ENCODE measurements at regions not wholly inside any gene's neighbourhood (a gene's known extent, or its start where the extent isn't known, plus 50 kb on each side); places are given as distances from the start of the nearest gene placed in this dataset.

DNA sequence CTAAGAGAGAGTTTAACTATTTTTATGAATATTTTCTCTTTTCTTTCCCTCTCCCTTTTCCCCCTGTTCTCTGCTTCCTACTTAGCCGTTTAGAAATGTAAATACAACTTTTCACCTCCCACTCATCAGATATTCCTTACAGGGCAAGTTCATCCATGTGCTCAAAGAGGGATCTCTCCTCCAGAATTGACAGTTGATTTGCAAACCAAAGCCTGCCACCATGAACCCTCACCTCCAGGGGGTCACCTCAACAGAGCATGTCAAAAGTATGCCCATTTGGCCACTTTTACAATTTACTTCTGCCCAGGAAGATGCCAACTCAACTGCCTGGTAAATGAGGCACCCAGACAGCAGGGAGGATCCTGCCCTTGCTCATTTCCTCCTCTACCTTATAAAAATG, 149.2 kb upstream of the GYPC start:
- no peak for DNase-seq (ENCODE audit: low spot score)
- Mint-ChIP-seq H3K27me3 (ENCODE audit: unreplicated experiment) (no peaks in the 10 kb centered on the region), H3K27ac (ENCODE audit: unreplicated experiment) (no peak overlapping the region), H3K9me3 (ENCODE audit: unreplicated experiment) (no peaks in the 10 kb centered on the region), H3K4me1 (ENCODE audit: unreplicated experiment) (peaks cover 14% of the 10 kb centered on the region), H3K36me3 (ENCODE audit: low read depth, unreplicated experiment) (no peaks in the 10 kb centered on the region), H3K4me3 (ENCODE audit: unreplicated experiment) (no peak overlapping the region)
- TF ChIP-seq, protein P1, sequence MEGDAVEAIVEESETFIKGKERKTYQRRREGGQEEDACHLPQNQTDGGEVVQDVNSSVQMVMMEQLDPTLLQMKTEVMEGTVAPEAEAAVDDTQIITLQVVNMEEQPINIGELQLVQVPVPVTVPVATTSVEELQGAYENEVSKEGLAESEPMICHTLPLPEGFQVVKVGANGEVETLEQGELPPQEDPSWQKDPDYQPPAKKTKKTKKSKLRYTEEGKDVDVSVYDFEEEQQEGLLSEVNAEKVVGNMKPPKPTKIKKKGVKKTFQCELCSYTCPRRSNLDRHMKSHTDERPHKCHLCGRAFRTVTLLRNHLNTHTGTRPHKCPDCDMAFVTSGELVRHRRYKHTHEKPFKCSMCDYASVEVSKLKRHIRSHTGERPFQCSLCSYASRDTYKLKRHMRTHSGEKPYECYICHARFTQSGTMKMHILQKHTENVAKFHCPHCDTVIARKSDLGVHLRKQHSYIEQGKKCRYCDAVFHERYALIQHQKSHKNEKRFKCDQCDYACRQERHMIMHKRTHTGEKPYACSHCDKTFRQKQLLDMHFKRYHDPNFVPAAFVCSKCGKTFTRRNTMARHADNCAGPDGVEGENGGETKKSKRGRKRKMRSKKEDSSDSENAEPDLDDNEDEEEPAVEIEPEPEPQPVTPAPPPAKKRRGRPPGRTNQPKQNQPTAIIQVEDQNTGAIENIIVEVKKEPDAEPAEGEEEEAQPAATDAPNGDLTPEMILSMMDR (IDR thresholded peaks at IDR 0.05; ENCODE audit: unreplicated experiment) = peak; percentile 18

DNA sequence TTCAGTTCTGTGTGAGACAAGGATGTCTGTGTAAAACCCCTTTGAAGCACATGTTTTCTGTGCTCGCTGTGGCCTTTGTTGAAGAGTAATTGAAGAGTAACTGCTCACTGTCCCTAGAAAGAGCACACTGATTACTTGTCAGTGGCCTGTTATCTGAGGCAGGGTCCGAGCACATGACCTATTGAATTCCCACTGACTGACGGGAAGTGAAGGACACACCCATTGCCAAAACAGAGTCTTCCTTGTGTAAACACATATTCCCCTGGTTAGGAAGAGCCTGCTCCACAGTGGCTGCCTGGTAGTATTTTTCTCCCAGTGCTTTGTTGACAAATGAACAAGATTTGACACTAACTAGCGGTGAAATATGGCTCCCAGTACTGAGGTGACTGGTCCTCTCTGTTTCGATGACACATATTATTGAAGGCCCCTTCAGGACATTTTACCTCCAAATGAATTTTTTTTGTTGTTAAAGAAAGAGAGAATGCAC, 148.5 kb upstream of the GYPC start:
- Mint-ChIP-seq H3K27me3 (ENCODE audit: unreplicated experiment) (no peaks in the 10 kb centered on the region), H3K4me1 (ENCODE audit: unreplicated experiment) (peaks cover 14% of the 10 kb centered on the region), H3K36me3 (ENCODE audit: low read depth, unreplicated experiment) (no peaks in the 10 kb centered on the region), H3K4me3 (ENCODE audit: unreplicated experiment) (no peak overlapping the region), H3K9me3 (ENCODE audit: unreplicated experiment) (no peaks in the 10 kb centered on the region), H3K27ac (ENCODE audit: unreplicated experiment) (no peak overlapping the region)
- no peak for DNase-seq (ENCODE audit: low spot score)
- TF ChIP-seq, protein P1 (IDR thresholded peaks at IDR 0.05; ENCODE audit: unreplicated experiment) = no peak

DNA sequence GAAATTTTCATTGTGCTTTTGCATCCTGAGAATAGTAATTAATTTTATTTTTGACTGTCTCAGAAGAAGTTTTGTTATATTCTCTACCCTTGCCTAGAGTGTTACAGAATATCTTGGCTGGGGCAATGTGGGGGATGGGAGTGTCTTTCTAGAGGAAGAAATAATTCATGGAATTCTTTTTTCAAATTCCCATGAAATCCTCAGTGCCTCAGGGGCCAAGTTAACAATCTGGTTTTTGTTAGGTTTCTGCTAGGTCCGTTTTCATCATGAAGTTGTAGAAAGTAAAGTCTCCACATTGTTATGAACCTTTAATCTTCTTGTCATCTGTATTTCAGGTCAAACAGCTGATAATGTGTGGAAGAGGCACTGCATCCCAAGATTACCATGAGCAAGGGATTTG, 145.6 kb upstream of the GYPC start:
- no peaks in the 10 kb centered on the region for H3K36me3 Mint-ChIP-seq (ENCODE audit: low read depth, unreplicated experiment)
- H3K27ac Mint-ChIP-seq (ENCODE audit: unreplicated experiment) = no peak overlapping the region
- DNase-seq (ENCODE audit: low spot score) = no peak
- TF ChIP-seq, protein P1 (IDR thresholded peaks at IDR 0.05; ENCODE audit: unreplicated experiment) = no peak
- peaks cover 13% of the 10 kb centered on the region for H3K4me1 Mint-ChIP-seq (ENCODE audit: unreplicated experiment)
- H3K9me3 Mint-ChIP-seq (ENCODE audit: unreplicated experiment) = no peaks in the 10 kb centered on the region
- no peak overlapping the region for H3K4me3 Mint-ChIP-seq (ENCODE audit: unreplicated experiment)
- H3K27me3 Mint-ChIP-seq (ENCODE audit: unreplicated experiment) = no peaks in the 10 kb centered on the region

DNA sequence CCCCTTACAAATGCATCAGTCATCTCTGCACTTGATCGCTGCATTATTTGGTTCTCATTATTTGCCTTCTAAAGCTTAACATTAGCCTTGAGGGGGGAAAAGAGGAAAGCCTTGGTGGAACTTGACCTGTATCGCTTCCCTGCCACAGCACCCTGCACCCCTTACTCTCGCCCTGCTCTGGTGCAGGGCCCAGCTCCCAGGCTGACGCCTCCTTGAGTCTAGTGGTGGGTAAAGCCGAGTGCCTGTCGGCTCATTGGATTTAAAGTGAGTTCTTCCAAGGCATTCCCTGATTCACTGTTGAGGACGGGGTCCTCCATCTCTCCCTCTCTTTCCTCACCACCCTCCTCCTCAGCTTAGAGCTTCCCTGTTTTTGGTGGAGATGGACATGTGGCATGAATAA, 145.0 kb upstream of the GYPC start:
- DNase-seq (ENCODE audit: low spot score) = no peak
- H3K27me3 Mint-ChIP-seq (ENCODE audit: unreplicated experiment) = no peaks in the 10 kb centered on the region
- H3K4me3 Mint-ChIP-seq (ENCODE audit: unreplicated experiment) = no peak overlapping the region
- no peak overlapping the region for H3K27ac Mint-ChIP-seq (ENCODE audit: unreplicated experiment)
- H3K9me3 Mint-ChIP-seq (ENCODE audit: unreplicated experiment) = no peaks in the 10 kb centered on the region
- TF ChIP-seq, protein P1 (IDR thresholded peaks at IDR 0.05; ENCODE audit: unreplicated experiment) = no peak
- no peaks in the 10 kb centered on the region for H3K36me3 Mint-ChIP-seq (ENCODE audit: low read depth, unreplicated experiment)
- peaks cover 13% of the 10 kb centered on the region for H3K4me1 Mint-ChIP-seq (ENCODE audit: unreplicated experiment)

DNA sequence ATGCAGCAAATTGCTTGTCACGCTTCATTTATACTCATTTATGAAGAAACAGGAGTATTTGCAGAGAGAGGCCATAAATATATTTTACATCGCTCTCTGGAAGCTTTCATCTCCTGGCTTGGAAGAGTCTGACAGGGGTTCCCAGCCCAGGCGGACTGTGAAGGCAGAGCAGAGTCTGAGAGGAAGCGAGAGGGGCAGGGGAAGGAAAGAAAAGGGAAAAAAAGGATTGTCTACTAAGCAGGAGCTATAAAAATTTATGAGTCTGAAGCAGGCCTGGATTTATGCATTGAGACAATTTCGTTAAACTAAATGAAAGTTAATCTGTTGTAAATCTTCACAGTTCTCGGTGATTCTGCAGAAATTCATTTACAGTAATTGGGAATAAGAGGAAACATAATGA, 143.9 kb upstream of the GYPC start:
- no peaks in the 10 kb centered on the region for H3K36me3 Mint-ChIP-seq (ENCODE audit: low read depth, unreplicated experiment)
- peaks cover 9% of the 10 kb centered on the region for H3K4me1 Mint-ChIP-seq (ENCODE audit: unreplicated experiment)

More for the DNA sequence above, 143.9 kb upstream of the GYPC start:
- Mint-ChIP-seq H3K4me3 (ENCODE audit: unreplicated experiment) (no peak overlapping the region), H3K27ac (ENCODE audit: unreplicated experiment) (no peak overlapping the region), H3K9me3 (ENCODE audit: unreplicated experiment) (no peaks in the 10 kb centered on the region), H3K27me3 (ENCODE audit: unreplicated experiment) (peaks cover 2% of the 10 kb centered on the region)
- no peak for DNase-seq (ENCODE audit: low spot score)
- TF ChIP-seq, protein P1 (IDR thresholded peaks at IDR 0.05; ENCODE audit: unreplicated experiment) = no peak

Measured in endothelial cell (in vitro differentiated cells).